ENCODE measurements at regions not wholly inside any gene's neighbourhood (a gene's known extent, or its start where the extent isn't known, plus 50 kb on each side); places are given as distances from the start of the nearest gene placed in this dataset.
"Not testable (repeated sequence)": the region's sequence is repeated elsewhere in the genome, so short reads cannot be mapped to it uniquely, and the experiment has no call there.

DNA sequence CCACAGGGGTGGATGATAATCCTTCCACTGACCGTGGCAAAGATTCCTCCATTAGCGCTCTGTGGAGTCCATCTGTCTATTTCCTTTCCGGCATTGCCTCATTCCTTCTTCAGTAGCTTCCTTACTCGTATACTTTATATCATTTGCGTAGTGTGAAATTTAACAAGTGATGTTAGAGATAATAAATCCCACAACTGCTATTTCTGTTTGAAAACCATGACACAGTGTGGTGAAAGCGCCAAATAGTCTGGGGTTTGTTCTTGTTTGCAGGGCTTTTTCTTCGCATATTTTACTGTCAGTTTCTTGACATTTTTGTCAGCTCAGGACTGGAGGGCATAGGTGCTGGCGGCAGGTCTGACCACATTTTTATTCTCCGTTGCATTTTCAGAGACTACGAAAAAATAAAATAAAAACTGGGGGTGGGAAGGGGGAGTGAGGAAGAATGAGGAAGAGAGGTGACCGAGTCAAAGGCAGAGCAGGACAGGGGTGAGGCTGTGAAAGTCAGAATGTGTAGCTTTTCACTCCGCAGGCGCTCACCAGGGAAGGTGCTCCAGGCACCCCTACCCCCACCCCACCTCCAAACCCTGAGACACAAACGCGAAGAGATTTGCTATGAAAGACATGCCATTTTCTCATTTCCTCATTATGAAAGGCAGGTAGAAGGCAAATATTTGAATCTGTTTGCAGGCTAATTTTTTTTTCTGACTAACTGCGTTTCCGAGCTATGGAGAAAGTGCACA lies 965.0 kb downstream of the MCTP2 start:
- Mint-ChIP-seq H3K27me3 (ENCODE audit: unreplicated experiment) (no peaks in the 10 kb centered on the region), H3K4me3 (ENCODE audit: unreplicated experiment) (no peak overlapping the region)
- no peak for DNase-seq

DNA sequence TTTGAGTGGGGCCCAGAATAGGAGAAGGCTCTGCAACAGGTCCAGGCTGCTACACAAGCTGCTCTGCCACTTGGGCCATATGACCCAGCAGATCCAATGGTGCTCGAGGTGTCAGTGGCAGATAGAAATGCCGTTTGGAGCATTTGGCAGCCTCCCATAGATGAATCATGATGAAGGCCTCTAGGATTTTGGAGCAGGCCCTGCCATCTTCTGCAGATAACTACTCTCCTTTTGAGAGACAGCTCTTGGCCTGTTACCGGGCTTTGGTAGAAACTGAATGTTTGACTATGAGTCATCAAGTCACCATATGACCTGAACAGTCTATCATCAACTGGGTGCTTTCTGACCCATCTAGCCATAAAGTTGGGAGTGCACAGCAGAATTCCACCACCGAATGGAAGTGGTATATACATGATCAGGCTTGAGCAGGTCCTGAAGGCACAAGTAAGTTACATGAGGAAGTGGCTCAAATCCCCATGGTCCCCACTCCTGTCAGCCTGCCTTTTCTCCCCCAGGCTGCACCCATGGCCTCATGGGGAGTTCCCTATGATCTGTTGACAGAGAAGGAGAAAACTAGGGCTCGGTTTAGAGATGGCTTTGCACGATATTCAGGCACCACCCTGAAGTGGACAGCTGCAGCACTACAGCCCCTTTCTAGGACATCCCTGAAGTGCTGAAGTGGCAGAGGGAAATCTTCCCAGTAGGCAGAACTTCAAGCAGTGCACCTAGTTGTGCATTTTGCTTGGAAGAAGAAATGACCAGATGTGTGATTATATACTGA lies 971.4 kb downstream of the MCTP2 start:
- no peak overlapping the region for H3K27ac Mint-ChIP-seq (ENCODE audit: unreplicated experiment)
- H3K4me3 Mint-ChIP-seq (ENCODE audit: unreplicated experiment), result no peak overlapping the region
- peaks cover 2% of the 10 kb centered on the region for H3K27me3 Mint-ChIP-seq (ENCODE audit: unreplicated experiment)
- peaks cover 3% of the 10 kb centered on the region for H3K9me3 Mint-ChIP-seq (ENCODE audit: unreplicated experiment)
- no peaks in the 10 kb centered on the region for H3K4me1 Mint-ChIP-seq (ENCODE audit: low read depth, unreplicated experiment)
- DNase-seq, result no peak
- H3K36me3 Mint-ChIP-seq (ENCODE audit: unreplicated experiment), result no peaks in the 10 kb centered on the region
- TF ChIP-seq, protein P1, sequence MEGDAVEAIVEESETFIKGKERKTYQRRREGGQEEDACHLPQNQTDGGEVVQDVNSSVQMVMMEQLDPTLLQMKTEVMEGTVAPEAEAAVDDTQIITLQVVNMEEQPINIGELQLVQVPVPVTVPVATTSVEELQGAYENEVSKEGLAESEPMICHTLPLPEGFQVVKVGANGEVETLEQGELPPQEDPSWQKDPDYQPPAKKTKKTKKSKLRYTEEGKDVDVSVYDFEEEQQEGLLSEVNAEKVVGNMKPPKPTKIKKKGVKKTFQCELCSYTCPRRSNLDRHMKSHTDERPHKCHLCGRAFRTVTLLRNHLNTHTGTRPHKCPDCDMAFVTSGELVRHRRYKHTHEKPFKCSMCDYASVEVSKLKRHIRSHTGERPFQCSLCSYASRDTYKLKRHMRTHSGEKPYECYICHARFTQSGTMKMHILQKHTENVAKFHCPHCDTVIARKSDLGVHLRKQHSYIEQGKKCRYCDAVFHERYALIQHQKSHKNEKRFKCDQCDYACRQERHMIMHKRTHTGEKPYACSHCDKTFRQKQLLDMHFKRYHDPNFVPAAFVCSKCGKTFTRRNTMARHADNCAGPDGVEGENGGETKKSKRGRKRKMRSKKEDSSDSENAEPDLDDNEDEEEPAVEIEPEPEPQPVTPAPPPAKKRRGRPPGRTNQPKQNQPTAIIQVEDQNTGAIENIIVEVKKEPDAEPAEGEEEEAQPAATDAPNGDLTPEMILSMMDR (IDR thresholded peaks at IDR 0.05; ENCODE audit: partially characterized antibody, unreplicated experiment), result no peak

More for the DNA sequence above, 965.0 kb downstream of the MCTP2 start:
- Mint-ChIP-seq H3K9me3 (ENCODE audit: unreplicated experiment) (peaks cover 3% of the 10 kb centered on the region), H3K36me3 (ENCODE audit: unreplicated experiment) (no peaks in the 10 kb centered on the region), H3K4me1 (ENCODE audit: low read depth, unreplicated experiment) (no peaks in the 10 kb centered on the region), H3K27ac (ENCODE audit: unreplicated experiment) (no peak overlapping the region)
- TF ChIP-seq, protein P1 (IDR thresholded peaks at IDR 0.05; ENCODE audit: partially characterized antibody, unreplicated experiment), result no peak

DNA sequence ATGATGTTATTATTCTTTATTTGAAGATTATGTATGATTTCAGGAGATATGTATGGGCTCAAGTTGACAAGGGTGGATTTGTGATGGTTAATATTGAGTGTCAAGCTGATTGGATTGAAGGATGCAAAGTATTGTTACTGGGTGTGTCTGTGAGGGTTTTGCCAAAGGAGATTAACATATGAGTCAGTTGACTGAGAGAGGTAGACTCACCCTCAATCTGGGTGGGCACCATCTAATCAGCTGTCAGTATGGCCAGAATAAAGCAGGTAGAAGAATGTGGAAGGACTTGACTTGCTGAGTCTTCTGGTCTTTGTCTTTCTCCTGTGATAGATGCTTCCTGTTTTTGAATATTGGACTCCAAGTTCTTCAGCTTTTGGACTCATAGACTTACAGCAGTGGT lies 973.7 kb downstream of the MCTP2 start:
- H3K4me3 Mint-ChIP-seq (ENCODE audit: unreplicated experiment), result no peak overlapping the region
- peaks cover 3% of the 10 kb centered on the region for H3K9me3 Mint-ChIP-seq (ENCODE audit: unreplicated experiment)
- no peaks in the 10 kb centered on the region for H3K36me3 Mint-ChIP-seq (ENCODE audit: unreplicated experiment)
- H3K27me3 Mint-ChIP-seq (ENCODE audit: unreplicated experiment), result peaks cover 2% of the 10 kb centered on the region
- TF ChIP-seq, protein P1 (IDR thresholded peaks at IDR 0.05; ENCODE audit: partially characterized antibody, unreplicated experiment), result no peak
- DNase-seq, result no peak
- no peak overlapping the region for H3K27ac Mint-ChIP-seq (ENCODE audit: unreplicated experiment)
- H3K4me1 Mint-ChIP-seq (ENCODE audit: low read depth, unreplicated experiment), result no peaks in the 10 kb centered on the region

DNA sequence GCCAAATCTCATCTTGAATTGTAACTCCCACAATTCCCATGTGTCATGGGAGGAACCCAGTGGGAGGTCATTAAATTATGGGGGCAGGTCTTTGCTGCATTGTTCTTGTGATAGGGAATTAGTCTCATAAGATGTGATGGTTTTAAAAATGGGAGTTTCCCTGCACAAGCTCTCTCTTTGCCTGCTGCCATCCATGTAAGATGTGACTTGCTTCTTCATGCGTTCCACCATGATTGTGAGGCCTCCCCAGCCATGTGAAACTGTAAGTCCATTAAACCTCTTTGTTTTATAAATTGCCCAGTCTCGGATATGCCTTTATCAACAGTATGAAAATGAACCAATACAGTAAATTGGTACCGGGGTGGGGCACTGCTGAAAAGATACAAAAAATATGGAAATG lies 974.5 kb downstream of the MCTP2 start:
- not testable (repeated sequence) for H3K4me3 Mint-ChIP-seq (ENCODE audit: unreplicated experiment); H3K9me3 Mint-ChIP-seq (ENCODE audit: unreplicated experiment); DNase-seq; H3K27ac Mint-ChIP-seq (ENCODE audit: unreplicated experiment); H3K36me3 Mint-ChIP-seq (ENCODE audit: unreplicated experiment); H3K4me1 Mint-ChIP-seq (ENCODE audit: low read depth, unreplicated experiment); H3K27me3 Mint-ChIP-seq (ENCODE audit: unreplicated experiment)

DNA sequence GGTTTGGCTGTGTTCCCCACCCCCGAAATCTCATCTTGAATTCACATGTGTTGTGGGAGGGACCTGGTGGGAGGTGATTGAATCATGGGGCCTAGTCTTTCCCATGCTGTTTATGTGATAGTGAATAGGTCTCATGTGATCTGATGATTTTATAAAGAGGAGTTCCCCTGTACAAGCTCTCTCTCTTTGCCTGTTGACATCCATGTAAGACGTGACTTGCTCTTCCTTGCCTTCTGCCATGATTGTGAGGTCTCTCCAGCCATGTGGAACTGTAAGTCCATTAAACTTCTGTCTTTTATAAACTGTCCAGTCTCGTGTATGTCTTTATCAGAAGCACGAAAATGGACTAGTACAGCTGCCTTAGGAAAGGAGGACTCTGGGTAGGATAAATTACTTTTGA lies 976.7 kb downstream of the MCTP2 start:
- H3K9me3 Mint-ChIP-seq (ENCODE audit: unreplicated experiment), result no peaks in the 10 kb centered on the region
- no peaks in the 10 kb centered on the region for H3K36me3 Mint-ChIP-seq (ENCODE audit: unreplicated experiment)
- no peaks in the 10 kb centered on the region for H3K4me1 Mint-ChIP-seq (ENCODE audit: low read depth, unreplicated experiment)
- no peak overlapping the region for H3K4me3 Mint-ChIP-seq (ENCODE audit: unreplicated experiment)
- no peak overlapping the region for H3K27ac Mint-ChIP-seq (ENCODE audit: unreplicated experiment)
- peaks cover 2% of the 10 kb centered on the region for H3K27me3 Mint-ChIP-seq (ENCODE audit: unreplicated experiment)
- DNase-seq, result no peak
- TF ChIP-seq, protein P1 (IDR thresholded peaks at IDR 0.05; ENCODE audit: partially characterized antibody, unreplicated experiment), result no peak

Data from glutamatergic neuron (in vitro differentiated cells).